ENCODE measurements at regions not wholly inside any gene's neighbourhood (a gene's known extent, or its start where the extent isn't known, plus 50 kb on each side); places are given as distances from the start of the nearest gene placed in this dataset.
"Not testable (repeated sequence)": the region's sequence is repeated elsewhere in the genome, so short reads cannot be mapped to it uniquely, and the experiment has no call there.

- Mint-ChIP-seq H3K27me3 (ENCODE audit: low read depth) (peaks cover 4% of the 10 kb centered on the region; the same call in 1 of the 2 replicates), H3K27ac (no peak overlapping the region), H3K9me3 (peaks cover 13 to 33% of the 10 kb centered on the region in 2 experiments), H3K4me1 (no peaks in the 10 kb centered on the region), H3K36me3 (ENCODE audit: insufficient read depth in 1 of 3, low read depth in 3 of 3) (peaks cover 13 to 22% (median 15%) of the 10 kb centered on the region in 3 experiments; a peak in 6 of 7 replicates), H3K4me3 (no peak overlapping the region)
- no CpG with 5 or more reads among the region's 1 CpG for WGBS (ENCODE audit: extremely low coverage, insufficient read length, low lambda C conversion rate)
- no peak overlapping the region for H2BK20ac ChIP-seq (ENCODE audit: low read depth, low read length, poor library complexity, severe bottlenecking)
- H3K18ac ChIP-seq (ENCODE audit: insufficient read length, low read depth, low read length), result no peak overlapping the region
- H4K91ac ChIP-seq (ENCODE audit: insufficient read length, low read depth, low read length), result no peak overlapping the region
- no peaks in the 10 kb centered on the region for H3K23me2 ChIP-seq (ENCODE audit: insufficient read length, low read depth, low read length, poor library complexity, severe bottlenecking)
- H4K5ac ChIP-seq (ENCODE audit: insufficient read length, low read depth, low read length), result no peak overlapping the region
- no peaks in the 10 kb centered on the region for H3K4me1 ChIP-seq (ENCODE audit: insufficient read depth, low read length)
- H3K79me2 ChIP-seq (ENCODE audit: insufficient read depth, low read length), result no peaks in the 10 kb centered on the region
- no peaks in the 10 kb centered on the region for H3K79me1 ChIP-seq (ENCODE audit: insufficient read depth, low read depth, low read length, poor library complexity, severe bottlenecking)
- no peaks in the 10 kb centered on the region for H3K27me3 ChIP-seq (ENCODE audit: insufficient read depth, low read length)
- H3K9me3 ChIP-seq (ENCODE audit: control insufficient read depth, low read depth, low read length), result peaks cover 53% of the 10 kb centered on the region
- no peak overlapping the region for H3T11ph ChIP-seq (ENCODE audit: low read length)
- no peak overlapping the region for H2AK5ac ChIP-seq (ENCODE audit: insufficient read length, low read length)
- no peak overlapping the region for H4K8ac ChIP-seq (replicated peaks; ENCODE audit: insufficient read length, low read depth, low read length)
- H3K56ac ChIP-seq (ENCODE audit: insufficient read length, low read depth, low read length), result no peak overlapping the region
- H2BK5ac ChIP-seq (ENCODE audit: insufficient read length, low read length), result no peak overlapping the region
- H4K20me1 ChIP-seq (ENCODE audit: control insufficient read depth, insufficient read depth, insufficient read length), result no peaks in the 10 kb centered on the region
- no peak overlapping the region for H3K14ac ChIP-seq (ENCODE audit: insufficient read depth, low read length)
- no peak overlapping the region for H3K23ac ChIP-seq (ENCODE audit: insufficient read length, low read depth, low read length)
- DNase-seq, result no peak
- no peak overlapping the region for H2BK12ac ChIP-seq (ENCODE audit: insufficient read length, low read depth, low read length)
- H3K27ac ChIP-seq (ENCODE audit: insufficient read length, low read depth, low read length), result no peak overlapping the region
- H3K9ac ChIP-seq (ENCODE audit: extremely low read depth, insufficient read length, low read length), result no peak overlapping the region
- TF ChIP-seq CTCF (conservative IDR thresholded peaks at IDR 0.05), result no peak
- no peak overlapping the region for H3K4ac ChIP-seq (ENCODE audit: low read depth, low read length)
- no peak overlapping the region for H2BK120ac ChIP-seq (ENCODE audit: low read depth, low read length, poor library complexity, severe bottlenecking)
- H2BK15ac ChIP-seq (ENCODE audit: low read depth, low read length), result no peak overlapping the region
- H3K4me2 ChIP-seq (ENCODE audit: insufficient read depth, insufficient read length, low read length), result no peak overlapping the region
- no peak overlapping the region for H2AFZ ChIP-seq (ENCODE audit: low read length)
These were observed 132.5 kb downstream of the ZNF675 start for GRCh38 chr19:23554548-23554947.

- not testable (repeated sequence) for H3K56ac ChIP-seq (ENCODE audit: insufficient read length, low read depth, low read length); H3K4me3 Mint-ChIP-seq; H3K79me1 ChIP-seq (ENCODE audit: insufficient read depth, low read depth, low read length, poor library complexity, severe bottlenecking); H2BK120ac ChIP-seq (ENCODE audit: low read depth, low read length, poor library complexity, severe bottlenecking); H4K20me1 ChIP-seq (ENCODE audit: control insufficient read depth, insufficient read depth, insufficient read length); H3K27me3 Mint-ChIP-seq (ENCODE audit: low read depth); H3K14ac ChIP-seq (ENCODE audit: insufficient read depth, low read length); H4K8ac ChIP-seq (replicated peaks; ENCODE audit: insufficient read length, low read depth, low read length); H4K91ac ChIP-seq (ENCODE audit: insufficient read length, low read depth, low read length); H2BK15ac ChIP-seq (ENCODE audit: low read depth, low read length); H3K4ac ChIP-seq (ENCODE audit: low read depth, low read length); H3K9ac ChIP-seq (ENCODE audit: extremely low read depth, insufficient read length, low read length); H3K27me3 ChIP-seq (ENCODE audit: insufficient read depth, low read length); H3K18ac ChIP-seq (ENCODE audit: insufficient read length, low read depth, low read length); H2BK12ac ChIP-seq (ENCODE audit: insufficient read length, low read depth, low read length); H3T11ph ChIP-seq (ENCODE audit: low read length); H3K4me2 ChIP-seq (ENCODE audit: insufficient read depth, insufficient read length, low read length); H2AK5ac ChIP-seq (ENCODE audit: insufficient read length, low read length); H2BK20ac ChIP-seq (ENCODE audit: low read depth, low read length, poor library complexity, severe bottlenecking); H3K23ac ChIP-seq (ENCODE audit: insufficient read length, low read depth, low read length); H2AFZ ChIP-seq (ENCODE audit: low read length); H3K4me1 Mint-ChIP-seq; H4K5ac ChIP-seq (ENCODE audit: insufficient read length, low read depth, low read length); H2BK5ac ChIP-seq (ENCODE audit: insufficient read length, low read length); DNase-seq; H3K27ac ChIP-seq (ENCODE audit: insufficient read length, low read depth, low read length); H3K23me2 ChIP-seq (ENCODE audit: insufficient read length, low read depth, low read length, poor library complexity, severe bottlenecking); H3K79me2 ChIP-seq (ENCODE audit: insufficient read depth, low read length); H3K4me1 ChIP-seq (ENCODE audit: insufficient read depth, low read length); H3K27ac Mint-ChIP-seq
- Mint-ChIP-seq H3K9me3 (peaks cover 0 to 39% of the 10 kb centered on the region in 2 experiments), H3K36me3 (ENCODE audit: insufficient read depth in 1 of 3, low read depth in 3 of 3) (peaks cover 15 to 31% (median 17%) of the 10 kb centered on the region in 3 experiments; a peak in 6 of 7 replicates)
- H3K9me3 ChIP-seq (ENCODE audit: control insufficient read depth, low read depth, low read length), result peaks cover 61% of the 10 kb centered on the region
- no CpG with 5 or more reads among the region's 2 CpGs for WGBS (ENCODE audit: extremely low coverage, insufficient read length, low lambda C conversion rate)
These were observed 136.9 kb downstream of the ZNF675 start for GRCh38 chr19:23550102-23550501.

All from H9 (cell line).